HG02884 (cell line): ENCODE measurements at regions not wholly inside any gene's neighbourhood (a gene's known extent, or its start where the extent isn't known, plus 50 kb on each side); places are given as distances from the start of the nearest gene placed in this dataset.

ENCODE experiments used
- ATAC-seq: cut with Tn5 transposase; IDR thresholded peaks from one replicate; pipeline ENCODE4 v1.9.1; 2021; ENCODE audit warnings: mild to moderate bottlenecking, moderate library complexity; ENCODE audit not compliant: unreplicated experiment

GRCh38 chr22:48905206-48905975, 922.3 kb downstream of the BRD1 start:
- ATAC-seq, result no peak

GRCh38 chr22:48902983-48903650, 924.6 kb downstream of the BRD1 start:
- no peak for ATAC-seq

- ATAC-seq, result no peak
These were observed 925.4 kb downstream of the BRD1 start for GRCh38 chr22:48902001-48902869.

- no peak for ATAC-seq
These were observed 926.3 kb downstream of the BRD1 start for GRCh38 chr22:48901324-48901723.

GRCh38 chr22:48900626-48901025, 927.0 kb downstream of the BRD1 start:
- no peak for ATAC-seq

- no peak for ATAC-seq
These were observed 927.4 kb downstream of the BRD1 start for GRCh38 chr22:48900327-48900597.

- no peak for ATAC-seq
These were observed 927.9 kb downstream of the BRD1 start for GRCh38 chr22:48899523-48900326.

GRCh38 chr22:48898524-48899250, 929.0 kb downstream of the BRD1 start:
- no peak for ATAC-seq

GRCh38 chr22:48897645-48898370, 929.9 kb downstream of the BRD1 start:
- no peak for ATAC-seq

GRCh38 chr22:48896766-48897644, 930.7 kb downstream of the BRD1 start:
- ATAC-seq, result no peak

- ATAC-seq, result no peak
These were observed 931.6 kb downstream of the BRD1 start for GRCh38 chr22:48895831-48896765.

GRCh38 chr22:48895336-48895735, 932.3 kb downstream of the BRD1 start:
- no peak for ATAC-seq

GRCh38 chr22:48894804-48895250, 932.8 kb downstream of the BRD1 start:
- ATAC-seq, result no peak

- ATAC-seq, result no peak
These were observed 933.5 kb downstream of the BRD1 start for GRCh38 chr22:48894064-48894671.

- no peak for ATAC-seq
These were observed 934.2 kb downstream of the BRD1 start for GRCh38 chr22:48893288-48894063.

GRCh38 chr22:48892578-48893287, 934.9 kb downstream of the BRD1 start:
- no peak for ATAC-seq
